ENCODE measurements at regions not wholly inside any gene's neighbourhood (a gene's known extent, or its start where the extent isn't known, plus 50 kb on each side); places are given as distances from the start of the nearest gene placed in this dataset.

DNA sequence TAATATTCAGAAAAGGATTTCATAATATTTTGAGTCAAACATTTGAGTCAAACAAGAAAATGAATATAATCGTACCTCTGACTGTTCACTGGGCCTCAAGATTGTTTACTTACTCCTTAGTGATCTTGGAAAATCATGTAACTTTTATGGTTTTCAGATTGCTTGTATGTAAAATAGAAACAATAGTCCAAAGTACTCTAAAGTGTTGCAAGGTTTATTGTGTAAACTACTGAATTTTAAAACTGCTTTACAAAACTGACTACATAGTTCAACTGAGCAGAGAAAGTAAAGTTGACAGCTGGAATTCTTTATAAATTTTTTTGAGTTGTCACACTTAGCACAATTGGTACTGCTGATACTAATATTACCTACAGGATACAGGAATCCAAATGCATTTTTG, 931.0 kb downstream of the NCAM2 start:
- Histone ChIP-seq H3K9ac (ENCODE audit: low read depth in 2 of 2, low read length in 2 of 2) (no peak overlapping the region), H3K27ac (no peak overlapping the region), H3K9me3 (no peaks in the 10 kb centered on the region), H3K36me3 (no peaks in the 10 kb centered on the region), H3K4me1 (no peaks in the 10 kb centered on the region), H3K27me3 (no peaks in the 10 kb centered on the region), H3K4me3 (no peak overlapping the region)
- no peak for DNase-seq
- TF ChIP-seq, protein P1, sequence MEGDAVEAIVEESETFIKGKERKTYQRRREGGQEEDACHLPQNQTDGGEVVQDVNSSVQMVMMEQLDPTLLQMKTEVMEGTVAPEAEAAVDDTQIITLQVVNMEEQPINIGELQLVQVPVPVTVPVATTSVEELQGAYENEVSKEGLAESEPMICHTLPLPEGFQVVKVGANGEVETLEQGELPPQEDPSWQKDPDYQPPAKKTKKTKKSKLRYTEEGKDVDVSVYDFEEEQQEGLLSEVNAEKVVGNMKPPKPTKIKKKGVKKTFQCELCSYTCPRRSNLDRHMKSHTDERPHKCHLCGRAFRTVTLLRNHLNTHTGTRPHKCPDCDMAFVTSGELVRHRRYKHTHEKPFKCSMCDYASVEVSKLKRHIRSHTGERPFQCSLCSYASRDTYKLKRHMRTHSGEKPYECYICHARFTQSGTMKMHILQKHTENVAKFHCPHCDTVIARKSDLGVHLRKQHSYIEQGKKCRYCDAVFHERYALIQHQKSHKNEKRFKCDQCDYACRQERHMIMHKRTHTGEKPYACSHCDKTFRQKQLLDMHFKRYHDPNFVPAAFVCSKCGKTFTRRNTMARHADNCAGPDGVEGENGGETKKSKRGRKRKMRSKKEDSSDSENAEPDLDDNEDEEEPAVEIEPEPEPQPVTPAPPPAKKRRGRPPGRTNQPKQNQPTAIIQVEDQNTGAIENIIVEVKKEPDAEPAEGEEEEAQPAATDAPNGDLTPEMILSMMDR (IDR thresholded peaks at IDR 0.05), result no peak
- intact Hi-C loops (cut with DNase I), result no loop called here

DNA sequence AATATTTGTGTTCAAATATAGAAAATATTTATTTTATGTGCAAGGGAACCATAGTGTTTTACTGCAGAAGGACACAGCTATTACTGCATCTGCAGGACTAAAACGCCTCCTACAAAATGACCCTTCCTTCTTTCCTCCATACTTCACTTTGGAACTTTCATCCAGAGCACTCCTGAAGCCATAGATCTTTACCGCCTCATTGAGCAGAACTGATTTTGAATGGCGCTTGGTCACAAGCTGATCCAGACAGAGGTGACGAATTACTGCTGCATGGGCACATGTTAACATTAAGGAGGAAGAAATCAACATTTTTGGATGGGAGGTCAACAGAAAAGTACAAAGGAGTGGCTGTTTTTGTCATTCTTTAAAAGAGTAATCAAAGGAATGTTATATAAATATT, 931.6 kb downstream of the NCAM2 start:
- no peak overlapping the region for H3K27ac ChIP-seq
- H3K4me3 ChIP-seq, result no peak overlapping the region
- intact Hi-C loops (cut with DNase I), result no loop called here
- H3K9me3 ChIP-seq, result no peaks in the 10 kb centered on the region
- no peak overlapping the region for H3K9ac ChIP-seq (ENCODE audit: low read depth in 2 of 2, low read length in 2 of 2)
- TF ChIP-seq, protein P1 (IDR thresholded peaks at IDR 0.05), result no peak
- no peaks in the 10 kb centered on the region for H3K27me3 ChIP-seq
- no peaks in the 10 kb centered on the region for H3K4me1 ChIP-seq
- no peaks in the 10 kb centered on the region for H3K36me3 ChIP-seq
- DNase-seq, result no peak

DNA sequence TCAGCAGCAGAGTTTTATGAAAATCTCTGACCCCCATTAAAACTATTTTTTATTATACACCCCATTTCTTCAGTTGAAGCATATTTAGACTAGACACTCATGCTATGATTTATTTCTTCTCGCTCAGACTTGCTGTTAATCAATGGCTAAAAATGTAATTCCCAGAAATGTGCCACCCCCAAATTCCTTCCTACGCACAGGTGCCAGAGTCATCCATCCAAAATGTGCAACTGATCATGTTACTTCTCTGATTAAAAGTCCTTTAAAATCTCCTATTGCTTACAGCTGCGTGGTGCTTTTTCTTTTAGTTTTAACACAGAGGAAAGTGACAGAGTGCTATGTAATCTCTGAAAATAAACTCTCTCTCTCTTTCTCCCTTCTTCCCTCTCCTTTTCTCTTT, 954.4 kb downstream of the NCAM2 start:
- Histone ChIP-seq H3K4me3 (no peak overlapping the region), H3K9ac (ENCODE audit: low read depth in 2 of 2, low read length in 2 of 2) (no peak overlapping the region), H3K27ac (no peak overlapping the region), H3K4me1 (no peaks in the 10 kb centered on the region), H3K27me3 (no peaks in the 10 kb centered on the region), H3K9me3 (no peaks in the 10 kb centered on the region), H3K36me3 (no peaks in the 10 kb centered on the region)
- TF ChIP-seq, protein P1 (IDR thresholded peaks at IDR 0.05), result no peak
- no peak for DNase-seq
- intact Hi-C loops (cut with DNase I), result no loop called here

DNA sequence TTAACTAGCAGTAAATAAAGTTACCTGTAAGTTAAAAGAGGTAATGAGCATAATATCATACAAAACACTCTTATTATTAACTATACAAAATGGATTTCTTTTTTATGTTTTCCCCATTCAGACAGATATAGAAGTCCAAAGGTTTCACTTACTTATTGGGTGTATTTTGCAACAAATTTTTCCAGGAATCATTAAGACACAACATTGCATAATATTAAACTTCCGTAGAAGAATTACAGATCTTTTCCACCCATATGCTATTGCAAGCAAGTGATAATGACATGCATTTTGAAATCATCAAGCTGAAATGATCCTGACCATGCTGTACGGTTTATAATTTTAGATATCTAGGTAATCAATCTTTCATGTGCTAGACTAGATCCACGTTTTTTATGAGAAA, 957.0 kb downstream of the NCAM2 start:
- Histone ChIP-seq H3K9me3 (no peaks in the 10 kb centered on the region), H3K4me1 (no peaks in the 10 kb centered on the region), H3K27ac (no peak overlapping the region), H3K9ac (ENCODE audit: low read depth in 2 of 2, low read length in 2 of 2) (no peak overlapping the region), H3K36me3 (no peaks in the 10 kb centered on the region), H3K27me3 (no peaks in the 10 kb centered on the region), H3K4me3 (no peak overlapping the region)
- intact Hi-C loops (cut with DNase I), result no loop called here
- TF ChIP-seq, protein P1 (IDR thresholded peaks at IDR 0.05), result no peak
- DNase-seq, result no peak

DNA sequence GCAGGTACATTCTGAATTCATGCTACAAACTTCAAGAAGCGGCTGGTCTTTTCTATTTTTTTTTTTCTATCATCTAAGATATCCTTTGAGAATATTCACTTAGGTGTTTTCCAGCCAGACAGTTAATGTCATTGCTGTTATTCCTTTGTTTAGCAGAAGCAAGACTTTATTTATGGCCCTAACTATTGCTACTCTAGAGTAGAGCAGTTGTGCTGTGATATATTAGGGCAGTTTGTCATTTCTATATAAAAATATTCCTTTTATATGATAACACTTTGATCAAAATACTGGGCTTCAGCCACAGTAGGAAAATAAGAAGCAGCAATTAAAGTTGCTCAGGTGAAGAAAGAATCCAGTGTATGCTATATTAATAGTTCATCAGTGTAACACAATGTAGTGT, 959.3 kb downstream of the NCAM2 start:
- no peaks in the 10 kb centered on the region for H3K4me1 ChIP-seq
- DNase-seq, result no peak
- no peak overlapping the region for H3K4me3 ChIP-seq
- TF ChIP-seq, protein P1 (IDR thresholded peaks at IDR 0.05), result no peak
- intact Hi-C loops (cut with DNase I), result no loop called here
- H3K9ac ChIP-seq (ENCODE audit: low read depth in 2 of 2, low read length in 2 of 2), result no peak overlapping the region
- H3K27ac ChIP-seq, result no peak overlapping the region
- H3K36me3 ChIP-seq, result no peaks in the 10 kb centered on the region
- no peaks in the 10 kb centered on the region for H3K27me3 ChIP-seq
- no peaks in the 10 kb centered on the region for H3K9me3 ChIP-seq

DNA sequence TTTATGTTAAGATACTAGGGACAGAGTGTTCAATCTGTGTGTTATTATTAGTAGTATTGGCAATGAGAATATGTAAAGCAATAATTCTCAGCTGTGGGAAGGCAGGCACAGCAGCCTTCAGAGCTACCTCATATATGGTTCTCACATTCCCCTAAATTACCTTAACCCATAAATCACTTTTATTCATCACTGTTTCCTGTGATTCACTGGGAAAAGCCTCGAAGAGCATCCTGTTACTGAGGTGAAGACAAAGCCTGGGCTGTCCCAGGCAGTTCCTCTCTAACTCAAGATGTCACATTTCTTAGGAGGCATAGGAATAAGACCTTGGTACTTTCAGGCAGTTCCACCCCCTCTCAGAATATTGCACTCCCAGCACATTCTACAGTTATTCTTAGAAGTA, 965.7 kb downstream of the NCAM2 start:
- Histone ChIP-seq H3K9me3 (no peaks in the 10 kb centered on the region), H3K36me3 (no peaks in the 10 kb centered on the region), H3K9ac (ENCODE audit: low read depth in 2 of 2, low read length in 2 of 2) (no peak overlapping the region), H3K27me3 (no peaks in the 10 kb centered on the region), H3K4me1 (no peaks in the 10 kb centered on the region), H3K4me3 (no peak overlapping the region), H3K27ac (no peak overlapping the region)
- no peak for DNase-seq
- TF ChIP-seq, protein P1 (IDR thresholded peaks at IDR 0.05), result no peak
- intact Hi-C loops (cut with DNase I), result no loop called here
